K562 (cell line): ENCODE measurements at regions not wholly inside any gene's neighbourhood (a gene's known extent, or its start where the extent isn't known, plus 50 kb on each side); places are given as distances from the start of the nearest gene placed in this dataset.

Source experiments
- CBFB ChIP-seq: sonication (generic); formaldehyde crosslinking; IDR thresholded peaks from 2 replicates; pipeline ENCODE4 v1.4.0; 2020; ENCODE audit warnings: mild to moderate bottlenecking, missing genetic modification reagents
- FOS ChIP-seq: IDR thresholded peaks from 3 replicates; pipeline ENCODE4 v1.6.1; 2011; ENCODE audit not compliant: insufficient read length; ENCODE audit errors: extremely low read depth
- MAZ ChIP-seq, 2 experiments: fragments of 450-650 bp in 1 of 2; sonication (generic) in 1 of 2; formaldehyde crosslinking; IDR thresholded peaks in 1 of 2; conservative IDR thresholded peaks in 1 of 2; 2 replicates each; pipeline versions ENCODE4 v1.4.0 to v1.5.0; 2020; ENCODE audit warnings: mild to moderate bottlenecking in 1 of 2, missing genetic modification reagents in 1 of 2
- MCM7 ChIP-seq, 2 experiments: fragments of 450-650 bp; IDR thresholded peaks; 2 replicates each; pipeline ENCODE4 v1.6.1; 2016 to 2018
- RHOXF2B ChIP-seq: fragments of 250-450 bp; sonication (Bioruptor Pico); conservative IDR thresholded peaks from 2 replicates; pipeline ENCODE4 v1.5.1; 2021
- SMAD1 ChIP-seq: fragments of 150-350 bp; IDR thresholded peaks from 2 replicates; pipeline ENCODE4 v1.6.1; 2014; ENCODE audit warnings: low read length, low read depth; ENCODE audit not compliant: partially characterized antibody
- SREBF1 ChIP-seq: fragments of 150-350 bp; IDR thresholded peaks from 2 replicates; pipeline ENCODE4 v1.6.1; 2014; ENCODE audit warnings: antibody characterized with exemption, low read depth, low read length, borderline replicate concordance
- U2AF2 ChIP-seq: fragments of 200-400 bp; formaldehyde crosslinking; optimal IDR thresholded peaks from 2 replicates; pipeline ENCODE3; 2017; ENCODE audit warnings: low read depth, mild to moderate bottlenecking, low read length
- ZNF3 ChIP-seq: fragments of 250-450 bp; sonication (Bioruptor Pico); IDR thresholded peaks from 2 replicates; pipeline ENCODE4 v1.5.0; 2021; ENCODE audit warnings: mild to moderate bottlenecking, moderate library complexity
- TF ChIP-seq, protein P1 (sequence below), 2 experiments: fragments of 450-650 bp; IDR thresholded peaks; 2 replicates each; pipeline ENCODE4 v1.6.1; 2018; ENCODE audit warnings: mild to moderate bottlenecking in 2 of 2, low read depth in 1 of 2; ENCODE audit not compliant: partially characterized antibody in 2 of 2
- TF ChIP-seq, protein P2 (sequence below): fragments of 450-650 bp; IDR thresholded peaks from 2 replicates; pipeline ENCODE4 v1.6.1; 2016; ENCODE audit warnings: mild to moderate bottlenecking

DNA sequence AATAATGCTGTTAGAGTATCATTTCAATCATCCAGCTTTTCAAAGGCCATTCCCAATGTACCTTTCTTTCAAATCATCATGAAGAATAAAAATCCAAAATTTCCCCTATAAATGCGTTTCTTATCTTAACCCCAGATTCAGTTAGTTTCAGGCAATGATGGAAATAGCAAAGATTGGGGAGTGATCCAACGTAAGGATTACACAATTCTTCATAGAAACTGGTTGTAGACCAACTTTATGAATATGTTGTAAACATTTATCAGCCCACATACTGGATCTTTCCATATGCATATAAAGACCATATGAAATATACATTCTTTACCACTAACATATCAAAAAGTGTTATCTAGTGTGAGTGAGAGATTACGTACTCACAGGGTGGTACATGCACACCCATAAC is 92.7 kb downstream of the ZC3H11B start (continued):
- TF ChIP-seq, protein P1, sequence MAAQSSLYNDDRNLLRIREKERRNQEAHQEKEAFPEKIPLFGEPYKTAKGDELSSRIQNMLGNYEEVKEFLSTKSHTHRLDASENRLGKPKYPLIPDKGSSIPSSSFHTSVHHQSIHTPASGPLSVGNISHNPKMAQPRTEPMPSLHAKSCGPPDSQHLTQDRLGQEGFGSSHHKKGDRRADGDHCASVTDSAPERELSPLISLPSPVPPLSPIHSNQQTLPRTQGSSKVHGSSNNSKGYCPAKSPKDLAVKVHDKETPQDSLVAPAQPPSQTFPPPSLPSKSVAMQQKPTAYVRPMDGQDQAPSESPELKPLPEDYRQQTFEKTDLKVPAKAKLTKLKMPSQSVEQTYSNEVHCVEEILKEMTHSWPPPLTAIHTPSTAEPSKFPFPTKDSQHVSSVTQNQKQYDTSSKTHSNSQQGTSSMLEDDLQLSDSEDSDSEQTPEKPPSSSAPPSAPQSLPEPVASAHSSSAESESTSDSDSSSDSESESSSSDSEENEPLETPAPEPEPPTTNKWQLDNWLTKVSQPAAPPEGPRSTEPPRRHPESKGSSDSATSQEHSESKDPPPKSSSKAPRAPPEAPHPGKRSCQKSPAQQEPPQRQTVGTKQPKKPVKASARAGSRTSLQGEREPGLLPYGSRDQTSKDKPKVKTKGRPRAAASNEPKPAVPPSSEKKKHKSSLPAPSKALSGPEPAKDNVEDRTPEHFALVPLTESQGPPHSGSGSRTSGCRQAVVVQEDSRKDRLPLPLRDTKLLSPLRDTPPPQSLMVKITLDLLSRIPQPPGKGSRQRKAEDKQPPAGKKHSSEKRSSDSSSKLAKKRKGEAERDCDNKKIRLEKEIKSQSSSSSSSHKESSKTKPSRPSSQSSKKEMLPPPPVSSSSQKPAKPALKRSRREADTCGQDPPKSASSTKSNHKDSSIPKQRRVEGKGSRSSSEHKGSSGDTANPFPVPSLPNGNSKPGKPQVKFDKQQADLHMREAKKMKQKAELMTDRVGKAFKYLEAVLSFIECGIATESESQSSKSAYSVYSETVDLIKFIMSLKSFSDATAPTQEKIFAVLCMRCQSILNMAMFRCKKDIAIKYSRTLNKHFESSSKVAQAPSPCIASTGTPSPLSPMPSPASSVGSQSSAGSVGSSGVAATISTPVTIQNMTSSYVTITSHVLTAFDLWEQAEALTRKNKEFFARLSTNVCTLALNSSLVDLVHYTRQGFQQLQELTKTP (IDR thresholded peaks at IDR 0.05; ENCODE audit: low read depth in 1 of 2, partially characterized antibody in 2 of 2) = no peak
- TF ChIP-seq CBFB (CRISPR knock-in tag) (no peak), ZNF3 (CRISPR knock-in tag) (no peak), SMAD1 (no peak), RHOXF2B (no peak), SREBF1 (no peak), U2AF2 (no peak), FOS (no peak), MAZ (CRISPR knock-in tag; conservative IDR thresholded peaks at IDR 0.05 in 1 of 2, IDR thresholded peaks at IDR 0.05 in 1 of 2) (no peak), MCM7 (IDR thresholded peaks at IDR 0.05) (no peak)
- TF ChIP-seq, protein P2, sequence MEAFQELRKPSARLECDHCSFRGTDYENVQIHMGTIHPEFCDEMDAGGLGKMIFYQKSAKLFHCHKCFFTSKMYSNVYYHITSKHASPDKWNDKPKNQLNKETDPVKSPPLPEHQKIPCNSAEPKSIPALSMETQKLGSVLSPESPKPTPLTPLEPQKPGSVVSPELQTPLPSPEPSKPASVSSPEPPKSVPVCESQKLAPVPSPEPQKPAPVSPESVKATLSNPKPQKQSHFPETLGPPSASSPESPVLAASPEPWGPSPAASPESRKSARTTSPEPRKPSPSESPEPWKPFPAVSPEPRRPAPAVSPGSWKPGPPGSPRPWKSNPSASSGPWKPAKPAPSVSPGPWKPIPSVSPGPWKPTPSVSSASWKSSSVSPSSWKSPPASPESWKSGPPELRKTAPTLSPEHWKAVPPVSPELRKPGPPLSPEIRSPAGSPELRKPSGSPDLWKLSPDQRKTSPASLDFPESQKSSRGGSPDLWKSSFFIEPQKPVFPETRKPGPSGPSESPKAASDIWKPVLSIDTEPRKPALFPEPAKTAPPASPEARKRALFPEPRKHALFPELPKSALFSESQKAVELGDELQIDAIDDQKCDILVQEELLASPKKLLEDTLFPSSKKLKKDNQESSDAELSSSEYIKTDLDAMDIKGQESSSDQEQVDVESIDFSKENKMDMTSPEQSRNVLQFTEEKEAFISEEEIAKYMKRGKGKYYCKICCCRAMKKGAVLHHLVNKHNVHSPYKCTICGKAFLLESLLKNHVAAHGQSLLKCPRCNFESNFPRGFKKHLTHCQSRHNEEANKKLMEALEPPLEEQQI = no peak
